Panc1 (cell line): ENCODE measurements at regions not wholly inside any gene's neighbourhood (a gene's known extent, or its start where the extent isn't known, plus 50 kb on each side); places are given as distances from the start of the nearest gene placed in this dataset.

ENCODE experiments used
- CTCF ChIP-seq: fragments of 450-650 bp; IDR thresholded peaks from 2 replicates; pipeline ENCODE4 v1.5.1; 2017; ENCODE audit warnings: mild to moderate bottlenecking
- POLR2AphosphoS5 ChIP-seq: IDR thresholded peaks from 2 replicates; pipeline ENCODE4 v1.6.1; 2012; ENCODE audit warnings: mild to moderate bottlenecking, low read depth, low read length, moderate library complexity
- SIN3A ChIP-seq: IDR thresholded peaks from 2 replicates; pipeline ENCODE4 v1.6.1; 2012; ENCODE audit warnings: low read depth, mild to moderate bottlenecking, low read length, moderate library complexity, borderline replicate concordance; ENCODE audit not compliant: insufficient read depth
- TCF7L2 ChIP-seq: IDR thresholded peaks from 2 replicates; pipeline ENCODE4 v1.6.1; 2011; ENCODE audit warnings: mild to moderate bottlenecking, low read depth, low read length, inconsistent platforms

- TF ChIP-seq CTCF (no peak), POLR2AphosphoS5 (no peak), TCF7L2 (no peak), SIN3A (no peak)
Observed at GRCh38 chr10:58990693-58991092, 185.8 kb upstream of the PHYHIPL start.
